ENCODE measurements at regions not wholly inside any gene's neighbourhood (a gene's known extent, or its start where the extent isn't known, plus 50 kb on each side); places are given as distances from the start of the nearest gene placed in this dataset.

GRCh38 chr3:152079980-152080379 is 188.7 kb upstream of the MBNL1 start:
- CTCF ChIA-PET: no interaction called here
- no peak for DNase-seq (ENCODE audit: low read depth, low spot score)
- Histone ChIP-seq H3K27ac (ENCODE audit: low read depth, low read length) (no peak overlapping the region), H3K27me3 (ENCODE audit: control insufficient read depth, insufficient read depth, low read length) (no peaks in the 10 kb centered on the region), H3K4me3 (ENCODE audit: low read depth, low read length) (no peak overlapping the region), H3K9me3 (ENCODE audit: control insufficient read depth, insufficient read depth, low read length) (no peaks in the 10 kb centered on the region)
- TF ChIP-seq CTCF (IDR thresholded peaks at IDR 0.05; ENCODE audit: low read depth, low read length): no peak
- POLR2A ChIA-PET: no interaction called here

GRCh38 chr3:152083135-152083534 is 185.6 kb upstream of the MBNL1 start:
- Histone ChIP-seq H3K9me3 (ENCODE audit: control insufficient read depth, insufficient read depth, low read length) (no peaks in the 10 kb centered on the region), H3K4me3 (ENCODE audit: low read depth, low read length) (no peak overlapping the region), H3K27me3 (ENCODE audit: control insufficient read depth, insufficient read depth, low read length) (no peaks in the 10 kb centered on the region), H3K27ac (ENCODE audit: low read depth, low read length) (no peak overlapping the region)
- no peak for DNase-seq (ENCODE audit: low read depth, low spot score)
- CTCF ChIA-PET: interaction anchor here (1.2 kb wide), 1 partner anchor 11 kb away, joined by 5 read pairs; no protein-coding TSS in a partner anchor
- POLR2A ChIA-PET: no interaction called here
- no peak for TF ChIP-seq CTCF (IDR thresholded peaks at IDR 0.05; ENCODE audit: low read depth, low read length)

- DNase-seq (ENCODE audit: low read depth, low spot score): no peak
- no peak for TF ChIP-seq CTCF (IDR thresholded peaks at IDR 0.05; ENCODE audit: low read depth, low read length)
- CTCF ChIA-PET: no interaction called here
- Histone ChIP-seq H3K9me3 (ENCODE audit: control insufficient read depth, insufficient read depth, low read length) (no peaks in the 10 kb centered on the region), H3K27me3 (ENCODE audit: control insufficient read depth, insufficient read depth, low read length) (no peaks in the 10 kb centered on the region), H3K4me3 (ENCODE audit: low read depth, low read length) (no peak overlapping the region), H3K27ac (ENCODE audit: low read depth, low read length) (no peak overlapping the region)
- POLR2A ChIA-PET: no interaction called here
Observed at GRCh38 chr3:152084441-152085158, 184.1 kb upstream of the MBNL1 start.

GRCh38 chr3:152087153-152087552 is 181.6 kb upstream of the MBNL1 start:
- H3K4me3 ChIP-seq (ENCODE audit: low read depth, low read length): no peak overlapping the region
- H3K27me3 ChIP-seq (ENCODE audit: control insufficient read depth, insufficient read depth, low read length): no peaks in the 10 kb centered on the region
- POLR2A ChIA-PET: no interaction called here
- H3K9me3 ChIP-seq (ENCODE audit: control insufficient read depth, insufficient read depth, low read length): no peaks in the 10 kb centered on the region
- no peak for TF ChIP-seq CTCF (IDR thresholded peaks at IDR 0.05; ENCODE audit: low read depth, low read length)
- no peak for DNase-seq (ENCODE audit: low read depth, low spot score)
- CTCF ChIA-PET: no interaction called here
- H3K27ac ChIP-seq (ENCODE audit: low read depth, low read length): no peak overlapping the region

- CTCF ChIA-PET: no interaction called here
- no peak overlapping the region for H3K4me3 ChIP-seq (ENCODE audit: low read depth, low read length)
- POLR2A ChIA-PET: no interaction called here
- DNase-seq (ENCODE audit: low read depth, low spot score): no peak
- no peak overlapping the region for H3K27ac ChIP-seq (ENCODE audit: low read depth, low read length)
- H3K9me3 ChIP-seq (ENCODE audit: control insufficient read depth, insufficient read depth, low read length): no peaks in the 10 kb centered on the region
- no peaks in the 10 kb centered on the region for H3K27me3 ChIP-seq (ENCODE audit: control insufficient read depth, insufficient read depth, low read length)
- no peak for TF ChIP-seq CTCF (IDR thresholded peaks at IDR 0.05; ENCODE audit: low read depth, low read length)
Observed at GRCh38 chr3:152089528-152089927, 179.2 kb upstream of the MBNL1 start.
